Ammon's horn (tissue), 1 donor: ENCODE measurements at regions not wholly inside any gene's neighbourhood (a gene's known extent, or its start where the extent isn't known, plus 50 kb on each side); places are given as distances from the start of the nearest gene placed in this dataset.
"Not testable (repeated sequence)": the region's sequence is repeated elsewhere in the genome, so short reads cannot be mapped to it uniquely, and the experiment has no call there.

ENCODE experiments used
- DNase-seq: peaks from one replicate; pipeline ENCODE4 v3.0.0-alpha.2; 2016; ENCODE audit warnings: low spot score

DNA sequence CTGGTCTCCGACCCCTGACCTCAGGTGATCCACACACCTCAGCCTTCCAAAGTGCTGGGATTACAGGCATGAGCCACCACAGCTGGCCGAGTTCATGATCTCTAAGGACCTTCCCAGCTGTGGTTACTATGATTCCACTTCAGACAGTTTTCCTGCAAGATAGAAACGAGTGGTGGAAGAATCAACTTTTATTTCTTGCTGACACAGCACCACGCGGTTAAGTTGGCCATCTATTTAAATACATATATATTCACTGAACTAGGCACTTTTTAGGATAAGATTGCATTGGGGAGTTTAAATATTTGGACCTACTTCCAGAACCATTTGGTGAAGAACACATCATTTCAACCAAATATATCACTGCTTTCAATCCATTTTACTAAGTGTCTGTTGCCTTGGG lies 213.4 kb downstream of the TBX5 start:
- no peak for DNase-seq

DNA sequence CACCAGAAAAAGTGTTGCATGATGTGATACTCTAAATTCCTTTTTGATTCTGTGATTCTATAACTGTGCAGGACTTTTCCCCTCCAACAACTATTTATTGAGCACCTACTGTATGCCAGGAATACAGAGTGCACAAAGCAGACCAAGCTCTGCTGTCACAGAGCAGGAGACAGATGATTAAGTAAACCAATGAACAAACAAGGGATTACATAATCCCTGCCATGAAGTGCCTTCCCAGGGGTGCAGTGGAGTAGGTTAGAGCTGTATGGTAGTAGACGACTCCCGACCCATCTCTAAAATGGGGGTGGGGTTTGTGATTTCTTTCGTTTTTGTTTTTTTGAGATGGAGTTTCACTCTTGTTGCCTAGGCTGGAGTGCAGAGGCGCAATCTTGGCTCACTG lies 213.9 kb downstream of the TBX5 start:
- DNase-seq, result no peak

GRCh38 chr12:114191581-114191980 lies 214.4 kb downstream of the TBX5 start:
- no peak for DNase-seq

DNA sequence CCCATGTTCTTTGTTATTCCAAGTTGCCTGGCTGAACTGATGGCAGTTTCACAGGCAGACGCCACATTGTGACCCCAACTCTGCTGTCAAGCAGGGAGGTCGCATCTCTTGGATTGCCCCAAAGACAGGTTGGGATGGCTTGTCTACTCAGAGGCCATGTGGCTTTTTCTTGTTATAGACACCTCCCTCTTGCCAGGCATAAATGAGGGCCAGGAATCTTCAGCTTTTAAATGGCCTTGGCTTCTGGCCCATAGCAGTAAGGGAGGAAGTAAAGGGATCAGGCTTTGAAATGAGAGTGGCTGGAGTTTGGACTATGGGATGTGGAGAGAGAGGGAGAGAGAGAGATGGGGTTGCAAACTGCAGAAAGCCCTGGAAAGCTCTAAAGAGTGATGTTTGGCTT lies 215.0 kb downstream of the TBX5 start:
- no peak for DNase-seq

GRCh38 chr12:114189266-114189665 lies 216.7 kb downstream of the TBX5 start:
- DNase-seq, result no peak

DNA sequence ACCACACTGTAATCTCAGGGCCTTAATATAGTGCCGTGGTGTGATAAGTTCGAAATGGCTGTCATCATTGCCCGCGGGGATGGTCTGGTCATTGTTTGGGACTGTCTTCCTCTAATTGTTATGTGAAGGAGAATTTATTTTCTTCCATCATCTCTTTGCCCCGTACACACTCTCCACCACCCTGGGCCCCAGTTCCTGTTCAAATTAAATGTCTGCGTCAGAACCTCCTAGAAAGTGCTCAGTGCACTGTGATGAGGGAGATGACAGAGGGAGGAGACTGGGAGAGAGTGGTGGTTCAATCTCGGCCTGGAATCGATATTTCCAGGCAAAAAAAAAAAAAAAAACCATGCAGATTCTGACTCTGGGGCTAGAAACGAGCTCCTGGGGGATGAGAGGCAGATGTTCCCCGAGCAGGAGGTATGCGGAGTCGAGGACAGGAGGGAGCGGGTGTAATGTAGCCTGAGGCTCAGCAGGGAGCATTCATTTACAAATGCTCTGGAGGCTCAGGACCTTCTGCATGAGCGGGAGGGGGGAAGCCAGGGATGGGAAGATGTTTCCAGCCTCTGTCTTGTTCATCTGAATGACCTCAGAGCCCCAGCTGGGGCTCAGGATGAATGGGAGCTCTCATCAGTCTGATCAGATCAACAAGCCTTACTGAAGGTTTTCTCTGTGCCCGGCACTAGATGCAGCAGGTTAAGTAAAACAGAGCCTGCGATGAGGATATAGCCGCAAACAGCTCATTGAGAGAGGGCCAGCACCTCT lies 219.5 kb downstream of the TBX5 start:
- DNase-seq, result peak; percentile 93

DNA sequence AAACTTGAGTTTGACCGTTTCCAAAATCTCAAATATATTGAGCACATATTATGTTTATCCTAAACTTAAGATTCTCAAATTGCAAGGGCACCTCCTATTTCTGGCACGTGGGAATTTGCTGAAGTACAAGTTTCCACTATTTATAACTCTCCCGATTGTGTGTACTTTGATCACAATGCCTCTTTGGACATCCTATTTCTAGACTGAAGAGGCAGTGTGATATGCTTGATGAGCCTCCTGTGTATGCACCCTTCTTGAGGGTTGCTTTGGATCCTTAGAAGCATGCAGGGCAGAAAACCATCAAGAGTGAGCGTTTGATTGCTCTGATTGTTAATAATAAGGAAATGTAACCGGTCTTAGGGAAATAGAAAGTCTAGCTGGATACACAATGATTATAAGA lies 218.9 kb upstream of the RBM19 start:
- no peak for DNase-seq

GRCh38 chr12:114174326-114174725 lies 208.2 kb upstream of the RBM19 start:
- DNase-seq, result no peak

GRCh38 chr12:114172135-114172534 lies 206.0 kb upstream of the RBM19 start:
- DNase-seq, result no peak

GRCh38 chr12:114168061-114168460 lies 201.9 kb upstream of the RBM19 start:
- no peak for DNase-seq

- DNase-seq, result no peak
Measured at GRCh38 chr12:114167431-114167830, 201.3 kb upstream of the RBM19 start.

- DNase-seq, result peak; percentile 80
Measured at GRCh38 chr12:114166362-114166761, 200.2 kb upstream of the RBM19 start.

GRCh38 chr12:114165921-114166320 lies 199.8 kb upstream of the RBM19 start:
- DNase-seq, result no peak

GRCh38 chr12:114164351-114164750 lies 198.2 kb upstream of the RBM19 start:
- no peak for DNase-seq

DNA sequence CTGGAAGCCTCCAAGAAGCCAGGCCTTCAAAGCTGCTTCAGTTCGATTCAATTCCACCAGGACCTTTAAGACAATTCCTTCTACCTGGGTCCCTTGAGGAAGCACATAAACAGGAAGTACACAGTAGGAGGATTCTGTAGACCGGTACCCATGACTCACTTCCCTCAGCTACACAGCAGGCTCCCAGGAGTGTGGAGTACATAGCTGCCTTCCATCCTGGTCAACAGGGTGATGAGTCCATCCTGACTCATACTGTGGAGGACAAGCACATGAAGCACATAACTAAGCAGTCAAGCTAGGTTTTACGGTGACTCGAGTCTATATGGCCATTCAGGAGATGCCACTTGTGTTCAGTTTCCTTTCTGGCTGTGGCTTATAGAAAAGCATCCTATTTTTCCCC lies 197.6 kb upstream of the RBM19 start:
- no peak for DNase-seq

DNA sequence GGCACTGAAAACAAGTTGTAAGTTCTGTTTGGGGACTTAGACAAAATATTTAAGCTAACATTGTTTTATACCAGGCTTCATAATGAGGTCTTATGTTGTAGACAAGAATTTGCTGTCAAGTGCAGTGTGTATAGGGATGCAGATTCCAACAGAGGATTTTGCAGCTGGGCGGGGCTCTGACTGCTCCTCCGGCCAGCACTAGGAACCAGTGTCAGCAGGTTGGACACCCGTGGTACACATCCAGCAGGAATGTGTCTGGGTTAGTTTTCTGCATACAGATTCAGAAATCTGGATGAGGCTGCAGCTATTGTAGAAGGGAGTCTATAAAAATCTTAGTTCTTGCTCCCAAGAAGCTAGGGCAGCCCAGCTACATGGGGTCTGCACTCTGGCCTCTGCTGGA lies 194.3 kb upstream of the RBM19 start:
- DNase-seq, result no peak

GRCh38 chr12:114152890-114153289 lies 186.8 kb upstream of the RBM19 start:
- no peak for DNase-seq

GRCh38 chr12:114152066-114152465 lies 185.9 kb upstream of the RBM19 start:
- no peak for DNase-seq

DNA sequence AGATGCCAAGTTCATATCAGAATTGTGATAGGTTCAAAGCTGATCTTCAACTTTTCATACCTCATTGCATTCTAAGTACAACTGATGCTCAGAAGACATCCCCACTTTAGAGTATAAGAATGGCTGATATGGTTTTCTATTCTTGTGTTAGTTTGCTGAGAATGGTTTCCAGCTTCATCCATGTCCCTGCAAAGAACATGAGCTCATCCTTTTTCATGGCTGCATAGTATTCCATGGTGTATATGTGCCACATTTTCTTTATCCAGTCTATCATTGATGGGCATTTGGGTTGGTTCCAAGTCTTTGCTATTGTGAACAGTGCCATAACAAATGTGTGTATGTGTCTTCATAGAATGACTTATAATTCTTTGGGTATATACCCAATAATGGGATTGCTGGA lies 184.5 kb upstream of the RBM19 start:
- not testable (repeated sequence) for DNase-seq

GRCh38 chr12:114141921-114142564 lies 175.9 kb upstream of the RBM19 start:
- no peak for DNase-seq

- DNase-seq, result no peak
Measured at GRCh38 chr12:114140576-114140975, 174.5 kb upstream of the RBM19 start.

- DNase-seq, result no peak
Measured at GRCh38 chr12:114136631-114137030, 170.5 kb upstream of the RBM19 start.

GRCh38 chr12:114134922-114135321 lies 168.8 kb upstream of the RBM19 start:
- no peak for DNase-seq

DNA sequence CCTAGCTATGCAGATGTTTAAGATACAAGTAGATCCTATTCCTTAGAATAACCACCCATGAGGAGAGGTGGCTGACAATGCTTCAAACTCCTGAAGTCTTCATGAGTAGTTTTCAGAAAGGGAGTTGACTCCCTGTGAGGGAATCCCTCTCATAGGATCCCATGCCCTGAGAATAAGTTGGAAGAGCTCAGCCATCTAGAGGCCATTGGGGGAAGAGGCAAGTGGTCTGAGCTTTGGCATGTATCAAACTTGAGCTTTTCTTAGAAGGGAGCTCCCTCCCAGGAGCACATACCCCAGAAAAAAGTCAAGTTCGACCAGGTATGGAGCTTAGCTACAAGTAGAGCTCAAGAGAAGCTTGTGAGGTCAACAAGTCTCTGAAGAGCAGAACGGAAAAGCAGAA lies 165.7 kb upstream of the RBM19 start:
- no peak for DNase-seq
